Posterior cingulate gyrus (tissue), 11 donors: ENCODE measurements at regions not wholly inside any gene's neighbourhood (a gene's known extent, or its start where the extent isn't known, plus 50 kb on each side); places are given as distances from the start of the nearest gene placed in this dataset.

Experiments used
- DNase-seq, 10 donors: peaks; one replicate each; pipeline versions ENCODE4 v3.0.0 to v3.0.0-alpha.2; 2020 to 2021; ENCODE audit warnings: mixed read lengths in 3 of 10
- intact Hi-C: fragments of 100-400 bp; cut with DNase I; formaldehyde crosslinking; loops from one replicate; pipeline ENCODE4 v1.15.1; 2023

DNA sequence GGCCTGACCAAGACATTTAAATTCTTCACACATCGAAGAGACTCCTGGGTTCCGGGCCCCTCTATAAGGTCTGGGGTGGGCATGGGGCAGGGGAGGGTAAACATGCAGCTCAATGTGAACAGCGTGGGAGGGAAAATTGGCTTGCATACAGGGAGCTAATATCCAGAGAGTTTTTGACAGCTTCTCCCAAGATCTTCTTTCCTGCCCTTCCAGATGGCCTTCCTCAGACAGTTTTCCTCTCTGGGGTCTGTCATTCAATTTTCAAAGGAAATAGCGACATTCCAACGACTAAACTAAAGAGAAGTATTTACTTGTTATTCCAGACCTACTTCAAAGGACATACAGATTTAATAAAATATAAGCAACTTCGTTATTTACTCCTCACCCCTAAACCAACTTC is 1030.6 kb downstream of the MCTP2 start:
- no peak for DNase-seq
- intact Hi-C loops: no loop called here

DNA sequence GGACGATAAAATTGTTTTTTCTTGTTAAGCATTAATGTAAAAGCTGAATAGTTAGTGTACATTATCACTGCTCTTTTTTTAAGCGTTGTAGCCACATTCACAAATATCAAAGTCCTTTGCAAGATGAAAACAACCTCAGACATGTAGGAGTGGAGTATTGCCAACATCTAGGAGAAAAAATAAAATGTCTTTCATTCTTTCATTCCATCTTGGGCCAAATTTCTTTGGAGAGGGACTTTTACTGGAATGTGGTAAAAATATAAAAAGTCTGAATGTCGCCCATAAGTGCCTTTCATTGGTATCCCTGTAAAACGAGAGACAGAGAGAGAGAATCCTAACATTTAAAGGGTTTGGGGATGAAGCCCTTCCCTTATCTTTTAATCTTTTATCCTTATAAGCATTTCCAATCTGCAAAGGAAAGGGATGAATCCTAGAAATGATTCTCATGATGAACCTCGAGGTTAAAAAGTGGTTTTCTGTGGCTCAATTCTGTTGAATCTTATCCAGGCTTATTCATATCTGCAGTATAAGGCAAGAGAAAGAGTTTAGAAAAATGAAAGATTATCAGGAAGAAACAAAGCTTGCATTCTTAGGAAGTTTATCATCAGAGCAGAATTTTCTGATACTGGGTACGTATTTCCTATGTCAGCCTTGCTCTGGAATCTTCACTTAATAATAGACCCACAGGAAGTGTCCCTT is 1031.7 kb downstream of the MCTP2 start:
- intact Hi-C loops: no loop called here
- DNase-seq: no peak

DNA sequence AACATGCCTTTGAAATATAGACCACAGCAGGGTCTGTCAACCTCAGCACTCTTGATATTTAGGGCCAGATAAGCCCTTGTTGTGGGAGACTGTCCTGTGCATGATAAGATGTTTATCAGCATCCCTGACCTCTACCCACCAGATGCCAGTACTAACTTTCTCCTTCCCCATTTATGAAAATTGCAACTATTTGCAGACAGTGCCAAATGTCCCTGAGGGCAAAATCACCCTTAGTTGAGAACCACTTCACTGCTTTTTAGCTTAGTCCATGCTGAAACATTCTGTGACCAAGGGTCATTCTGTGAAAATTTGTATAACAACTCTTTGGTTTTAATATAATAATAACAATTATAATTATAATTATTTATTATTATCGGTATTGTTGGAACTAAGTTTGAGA is 1032.4 kb downstream of the MCTP2 start:
- no peak for DNase-seq
- intact Hi-C loops: no loop called here

DNA sequence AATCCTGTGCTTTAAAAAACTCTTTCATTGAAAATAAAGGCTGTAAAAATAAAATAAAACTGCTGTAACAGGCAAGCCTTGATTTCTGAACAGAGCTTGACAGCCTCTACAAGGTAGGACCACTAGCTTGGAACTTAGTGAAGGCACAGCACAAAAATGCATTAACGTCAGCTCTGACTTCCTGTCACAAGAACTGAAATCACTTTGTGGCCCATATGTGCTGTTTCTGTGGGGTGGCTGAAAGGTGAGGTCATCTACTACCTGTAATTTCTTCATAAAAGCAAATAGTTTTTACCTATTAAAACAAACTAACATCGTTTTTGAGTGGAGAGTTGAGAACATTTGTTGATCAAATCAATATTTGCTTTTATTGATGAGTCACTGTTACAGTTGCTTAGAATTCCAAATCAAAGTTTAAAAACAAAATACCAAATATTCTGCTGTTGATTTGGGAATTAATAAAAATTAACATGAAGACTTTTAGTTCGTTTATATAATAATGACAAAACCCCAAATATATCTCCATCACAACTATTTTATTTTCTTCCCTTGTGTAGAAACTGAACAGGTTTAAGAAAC is 1034.1 kb downstream of the MCTP2 start:
- no peak for DNase-seq
- intact Hi-C loops: loop anchor here (5.0 kb wide), 1 partner anchor 1072 kb away; no protein-coding TSS in a partner anchor

DNA sequence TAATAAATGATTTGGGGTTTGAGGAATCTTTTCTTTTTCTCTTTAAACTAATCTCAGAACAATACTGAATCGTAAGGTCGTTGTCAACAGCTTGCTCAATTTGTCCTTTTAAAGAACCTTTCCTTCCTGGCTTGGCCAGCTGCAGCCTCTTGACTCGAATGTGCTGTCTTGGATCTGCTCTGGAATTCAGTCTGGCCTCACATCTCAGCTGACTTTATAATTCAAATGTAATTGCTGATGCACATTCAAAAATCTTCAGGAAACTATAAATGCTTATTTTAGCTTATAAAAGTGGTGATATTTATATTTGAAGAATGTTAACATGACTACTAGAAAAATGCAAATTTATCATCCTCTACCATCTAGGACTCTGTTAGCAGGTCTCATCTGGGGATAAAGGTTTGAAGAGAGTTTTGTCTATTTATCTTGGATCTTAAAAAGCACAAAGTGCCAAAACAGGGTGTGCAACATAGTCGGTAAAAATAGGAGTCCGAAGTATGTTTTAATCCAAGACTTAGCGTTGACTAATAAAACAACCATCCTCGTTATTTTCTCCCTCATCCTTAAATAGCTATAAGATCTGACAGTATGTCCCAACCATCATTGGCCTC is 1035.2 kb downstream of the MCTP2 start:
- intact Hi-C loops: loop anchor here (5.0 kb wide), 1 partner anchor 1071 kb away; no protein-coding TSS in a partner anchor
- no peak for DNase-seq

DNA sequence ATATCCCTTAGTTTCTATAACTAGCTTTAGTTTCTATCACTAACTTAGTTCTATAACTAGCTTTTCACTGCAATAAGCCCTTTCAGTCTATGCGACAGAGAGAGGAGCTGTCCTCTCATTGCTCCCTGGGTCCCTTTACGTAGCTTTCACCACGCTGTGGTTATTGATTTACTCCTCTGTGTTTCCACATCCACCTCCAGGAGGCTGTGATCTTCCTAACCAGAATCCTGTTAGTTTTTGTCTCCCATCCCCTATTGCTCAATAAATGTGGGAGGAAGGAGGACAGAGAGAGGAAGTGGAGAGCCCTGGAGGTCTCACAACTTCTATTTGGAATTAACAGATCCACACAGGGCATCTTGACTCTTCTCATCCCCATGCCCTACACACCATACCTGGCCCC is 1036.1 kb downstream of the MCTP2 start:
- intact Hi-C loops: loop anchor here (5.0 kb wide), 1 partner anchor 1070 kb away; no protein-coding TSS in a partner anchor
- DNase-seq: no peak

DNA sequence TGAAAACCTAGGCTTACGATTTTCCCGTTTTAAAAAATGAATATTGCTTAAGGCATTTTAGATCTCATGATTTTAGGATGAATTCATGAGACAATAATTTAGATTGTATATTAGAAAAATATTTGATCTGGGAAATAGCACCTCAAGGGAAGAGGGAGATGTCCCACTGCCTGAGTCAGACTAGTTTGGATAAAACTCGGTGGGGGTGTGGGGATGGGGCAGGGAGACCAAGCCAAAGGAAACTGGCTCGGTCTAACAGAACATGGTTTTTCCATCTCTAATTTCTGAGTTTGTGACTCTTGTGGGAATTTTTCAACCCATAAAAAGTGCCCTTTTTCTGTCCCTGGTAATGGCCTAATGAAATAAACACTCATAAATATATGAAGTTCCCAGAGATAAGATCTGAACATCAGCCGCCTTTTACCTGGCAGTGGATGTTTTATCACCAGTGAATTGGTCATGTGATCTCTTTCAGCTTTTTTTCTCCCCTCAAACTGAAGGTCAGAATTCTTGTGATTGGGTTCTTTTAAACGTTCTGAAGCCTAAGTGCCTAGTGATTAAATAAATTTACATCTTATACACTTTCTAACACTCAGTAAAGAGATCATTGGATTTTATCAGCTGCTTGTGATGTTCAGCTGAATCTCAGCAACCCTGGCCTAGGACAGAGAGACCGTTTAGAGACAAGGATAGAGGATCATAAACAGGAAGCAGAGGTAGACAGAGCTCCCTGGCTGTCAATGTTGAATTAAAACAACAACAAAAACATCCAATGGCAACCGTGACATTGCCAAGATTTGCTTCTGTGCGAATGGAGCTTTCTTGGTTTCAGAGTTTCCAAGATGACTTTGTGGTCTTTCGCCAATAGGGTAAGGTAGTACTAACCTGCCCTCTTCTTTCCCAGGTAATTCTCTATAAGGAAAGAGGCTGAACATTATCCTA is 1038.2 kb downstream of the MCTP2 start:
- intact Hi-C loops: loop anchor here (5.0 kb wide), 1 partner anchor 1068 kb away; no protein-coding TSS in a partner anchor
- DNase-seq: no peak

DNA sequence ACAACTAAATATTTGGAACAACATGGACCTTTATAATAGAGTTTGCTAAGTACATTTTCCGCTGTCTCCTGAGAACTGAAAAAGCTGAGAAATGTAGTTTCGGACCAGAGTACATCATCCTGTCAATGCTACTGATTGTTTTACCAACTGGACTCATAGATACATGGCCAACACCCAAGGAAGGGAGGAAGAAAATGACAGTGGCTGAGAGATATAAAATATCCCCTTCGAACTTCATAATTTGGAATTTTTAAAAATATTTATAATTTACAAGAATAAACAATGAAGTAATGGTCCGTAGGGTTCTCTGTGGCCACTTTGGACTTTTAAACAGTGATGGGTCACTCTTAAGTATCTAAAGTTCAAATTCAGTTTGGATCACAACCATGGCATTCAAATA is 1042.7 kb downstream of the MCTP2 start:
- intact Hi-C loops: no loop called here

DNA sequence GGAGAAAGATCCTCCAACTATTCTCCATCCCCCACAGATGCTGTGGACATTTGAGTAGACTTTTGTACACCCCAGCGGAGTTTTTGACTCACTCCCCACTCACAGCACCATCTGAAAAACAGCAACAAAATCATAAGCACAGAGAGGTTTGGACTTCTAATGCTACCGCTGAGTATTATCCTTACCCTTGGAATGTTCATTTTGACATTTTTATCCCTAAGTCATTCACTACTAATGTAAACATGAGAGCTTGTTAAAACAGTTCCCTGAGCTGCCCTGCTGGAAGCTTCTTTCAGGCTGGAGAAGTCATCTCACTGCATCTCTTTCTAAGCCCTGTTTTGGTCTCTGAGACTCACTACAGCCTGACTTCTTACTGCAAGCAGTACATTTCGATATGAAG is 1045.9 kb downstream of the MCTP2 start:
- intact Hi-C loops: no loop called here
- no peak for DNase-seq

More for the DNA sequence above, 1042.7 kb downstream of the MCTP2 start:
- no peak for DNase-seq

DNA sequence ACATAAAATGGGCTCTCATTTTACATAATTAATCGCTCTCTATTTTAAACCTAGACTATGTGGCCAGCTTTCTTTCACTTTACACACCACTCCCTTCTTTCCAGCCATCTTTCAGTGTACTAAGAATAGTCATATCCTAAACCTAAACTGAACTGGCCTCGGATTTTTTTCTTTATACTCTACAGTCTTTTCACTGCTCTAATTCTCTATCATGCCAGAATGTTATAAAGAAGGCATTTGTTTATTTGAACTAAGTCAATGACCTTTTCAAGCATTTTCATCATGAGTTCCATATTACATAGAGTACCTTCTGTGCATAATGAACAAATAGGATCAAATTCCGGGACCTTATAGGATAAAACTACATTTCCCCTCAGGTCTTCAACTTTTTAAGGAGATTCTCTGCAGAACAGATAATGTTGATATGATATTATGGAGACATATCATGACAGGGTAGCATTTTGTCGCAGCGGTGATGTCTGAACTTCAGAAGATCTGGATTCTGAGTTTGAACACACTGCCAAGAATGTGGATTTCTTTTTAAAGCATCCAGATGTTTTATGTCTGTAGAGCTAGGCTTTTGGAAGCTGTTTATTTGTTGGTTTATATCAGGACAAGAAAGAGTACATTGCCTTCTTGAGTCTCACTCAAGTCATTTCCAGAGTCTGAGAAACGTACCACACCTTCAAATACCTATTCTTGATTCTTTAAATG is 1047.3 kb downstream of the MCTP2 start:
- DNase-seq: no peak
- intact Hi-C loops: no loop called here

DNA sequence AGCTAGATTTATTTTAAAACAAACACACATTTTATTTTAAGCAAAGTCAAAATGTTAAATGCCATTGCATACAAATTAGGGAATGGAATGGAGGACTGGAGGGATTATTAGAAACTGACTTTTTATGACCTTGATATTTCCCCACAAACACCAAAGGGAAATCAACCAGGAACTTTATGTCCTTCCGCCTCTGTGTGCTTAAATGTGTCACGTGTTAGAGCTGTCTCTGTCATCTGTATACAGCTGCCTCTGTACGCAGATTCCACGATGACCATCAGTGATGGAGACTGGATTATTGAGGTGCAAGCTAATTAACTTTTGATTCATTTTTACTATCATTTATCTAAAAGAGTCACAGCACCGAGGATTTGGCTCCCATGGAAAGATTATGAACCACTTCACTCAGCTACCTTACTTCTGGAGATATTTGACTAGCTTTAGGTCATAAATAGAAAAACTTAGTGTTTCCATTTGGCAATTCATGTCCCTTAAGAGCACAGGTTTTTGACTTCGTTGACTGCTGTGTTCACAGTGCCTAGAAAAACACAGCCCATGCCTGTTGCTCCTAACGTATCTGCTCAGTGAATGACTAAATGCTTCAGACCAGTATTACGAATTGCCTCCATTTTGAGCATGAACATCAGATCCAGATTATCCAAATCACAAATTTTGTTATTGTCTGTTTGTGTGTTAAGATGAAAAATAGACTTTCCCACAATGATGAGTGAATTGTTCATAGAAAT is 1048.1 kb downstream of the MCTP2 start:
- DNase-seq: no peak
- intact Hi-C loops: no loop called here

DNA sequence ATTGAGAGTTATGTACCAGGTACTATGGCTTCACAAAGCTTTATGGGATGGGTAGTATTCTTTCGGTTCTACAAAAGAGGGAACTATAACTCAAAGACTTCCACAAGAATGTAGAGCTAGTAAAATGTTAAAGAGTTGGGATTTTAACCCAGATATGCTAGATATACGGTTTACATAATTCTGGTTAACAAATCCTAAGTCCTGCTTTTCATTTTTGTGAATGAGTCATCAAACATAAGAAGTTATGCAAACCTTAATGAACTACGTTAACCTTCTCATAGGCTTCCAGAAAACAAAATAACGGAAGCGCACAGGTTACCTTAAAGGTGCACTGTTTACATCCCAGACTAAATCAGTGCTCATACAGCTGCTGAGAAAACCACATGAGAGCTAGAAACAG is 1049.3 kb downstream of the MCTP2 start:
- no peak for DNase-seq
- intact Hi-C loops: no loop called here

DNA sequence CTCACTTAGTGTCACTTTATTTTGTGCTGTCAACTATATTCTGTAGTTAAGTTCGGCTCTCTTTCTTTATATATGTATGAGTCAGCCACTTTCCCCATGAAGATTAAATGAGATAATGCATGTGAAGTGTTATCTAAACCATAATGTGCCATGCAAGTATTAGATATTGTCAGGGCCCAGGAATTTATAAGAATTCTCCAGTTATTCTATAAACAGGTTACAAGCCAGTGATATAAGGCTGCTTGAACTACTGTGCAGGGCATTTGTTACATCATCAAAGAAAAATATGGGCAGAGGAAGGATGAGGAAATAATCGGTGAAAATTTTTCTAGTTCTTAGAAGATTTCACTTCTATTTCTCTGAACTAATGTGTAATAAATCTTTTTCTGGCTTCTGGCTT is 1049.0 kb upstream of the NR2F2 start:
- DNase-seq: no peak
- intact Hi-C loops: no loop called here

DNA sequence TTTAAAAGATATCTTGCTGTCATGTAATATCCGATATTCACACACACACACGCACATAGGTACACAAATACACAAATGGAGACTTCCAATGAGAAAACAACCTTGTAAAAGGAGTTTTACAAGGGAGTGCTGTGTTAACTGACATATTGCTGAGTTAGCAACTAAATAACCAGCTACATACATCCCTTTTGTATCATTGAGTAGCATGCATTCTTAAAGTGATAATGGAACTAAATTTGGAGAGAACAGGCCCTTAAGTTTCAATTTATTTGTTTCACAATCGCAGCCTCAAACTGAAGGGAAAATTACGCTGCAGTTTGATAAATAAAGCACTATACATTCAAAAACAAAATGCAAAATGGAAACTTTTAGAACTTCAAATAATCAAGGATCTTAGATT is 1046.0 kb upstream of the NR2F2 start:
- no peak for DNase-seq

DNA sequence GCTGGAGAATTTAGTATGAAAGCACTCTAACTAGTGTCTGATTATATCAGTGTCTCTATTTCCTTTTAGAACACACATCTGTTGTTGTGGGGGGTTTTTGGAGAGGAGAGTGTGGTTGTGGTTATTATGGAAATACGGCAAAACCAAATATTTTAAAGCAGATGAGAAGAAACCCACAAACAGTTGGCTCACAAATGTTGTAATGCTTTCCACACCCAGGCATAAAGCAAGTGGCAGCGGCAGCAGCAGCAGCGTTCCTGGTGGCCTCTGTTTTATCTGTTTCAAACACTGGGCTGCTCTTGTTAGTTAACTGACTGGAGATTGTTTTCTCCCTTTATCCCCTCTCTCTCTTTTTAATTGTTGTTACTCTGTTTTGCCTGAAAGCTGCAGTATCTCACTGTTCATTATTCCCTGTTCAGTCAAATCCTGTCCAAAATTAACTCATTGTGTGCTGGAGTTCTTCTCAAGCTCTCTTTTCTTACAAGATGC is 1045.5 kb upstream of the NR2F2 start:
- intact Hi-C loops: no loop called here

More for the DNA sequence above, 1046.0 kb upstream of the NR2F2 start:
- intact Hi-C loops: no loop called here

DNA sequence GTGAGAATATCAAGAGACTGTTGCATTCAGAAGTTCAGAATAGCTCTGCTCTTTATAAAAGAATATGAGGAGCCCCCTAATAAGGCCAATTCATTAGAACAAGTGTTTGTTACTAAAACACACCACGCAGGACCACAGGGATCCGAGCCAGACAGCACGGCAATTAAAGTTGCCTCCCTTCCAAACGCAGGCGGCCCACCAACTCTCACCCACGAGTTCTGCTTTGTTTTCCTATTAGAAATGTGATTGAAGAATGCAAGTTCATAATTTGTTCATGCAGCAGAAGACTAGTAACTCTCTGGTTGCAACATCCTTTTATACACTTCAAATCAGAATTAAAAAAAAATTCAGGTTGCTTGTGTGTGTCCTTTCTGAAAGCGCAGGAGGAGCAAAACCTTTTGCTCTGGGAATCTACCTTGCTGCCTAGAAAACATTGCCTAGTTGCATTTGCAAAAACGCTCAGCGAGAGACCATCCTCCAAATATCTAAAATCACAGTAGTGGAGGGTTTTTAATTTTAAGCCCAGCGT is 1044.1 kb upstream of the NR2F2 start:
- no peak for DNase-seq
- intact Hi-C loops: no loop called here

More for the DNA sequence above, 1045.5 kb upstream of the NR2F2 start:
- no peak for DNase-seq

DNA sequence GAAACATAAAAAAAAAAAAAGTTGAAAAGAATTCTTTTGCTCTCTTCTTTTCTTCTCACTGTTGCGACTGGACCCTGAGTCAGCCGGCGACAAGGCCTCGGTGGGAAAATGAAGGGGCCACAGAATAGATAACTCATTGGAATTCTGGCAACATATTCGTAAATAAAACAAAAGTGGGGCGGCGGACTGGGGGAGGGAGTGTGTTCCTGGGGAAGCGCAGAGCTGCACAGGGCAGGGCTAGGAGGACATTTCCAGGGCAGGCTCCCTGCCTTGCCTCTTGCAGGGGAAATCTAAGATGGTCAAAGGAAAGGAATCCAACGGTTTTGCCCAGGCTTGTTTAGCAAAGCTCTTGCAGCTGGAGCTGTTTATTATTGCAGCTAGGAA is 1042.8 kb upstream of the NR2F2 start:
- intact Hi-C loops: no loop called here
- DNase-seq: peak in 1 of 10 donors; percentile 58

DNA sequence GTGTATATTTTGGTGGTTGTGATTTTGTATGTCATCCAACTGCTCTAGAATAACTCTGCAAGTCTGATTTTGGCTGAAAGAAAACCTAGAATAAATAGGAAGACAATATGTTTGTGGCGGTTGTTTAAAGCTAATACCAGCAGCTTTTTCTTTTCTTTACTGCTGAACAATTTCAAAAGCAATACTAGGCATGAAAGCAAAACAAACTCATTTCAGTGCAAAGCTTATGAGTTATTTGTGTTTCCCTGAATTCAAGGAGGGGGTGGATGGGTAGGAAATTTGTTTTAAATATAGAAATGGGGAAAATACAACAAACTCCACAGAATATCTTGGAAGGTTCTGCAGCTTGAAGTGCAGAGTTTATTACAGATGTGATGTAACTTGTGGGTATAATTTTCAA is 1041.9 kb upstream of the NR2F2 start:
- no peak for DNase-seq
- intact Hi-C loops: no loop called here
